GM12873 (cell line): ENCODE measurements at regions not wholly inside any gene's neighbourhood (a gene's known extent, or its start where the extent isn't known, plus 50 kb on each side); places are given as distances from the start of the nearest gene placed in this dataset.

Source experiments
- TF ChIP-seq, protein P1 (sequence below): IDR thresholded peaks from 2 replicates; pipeline ENCODE4 v1.5.1; 2012; ENCODE audit warnings: low read depth, mild to moderate bottlenecking, moderate library complexity, low read length, control low read depth; ENCODE audit not compliant: insufficient read depth; ENCODE audit errors: missing control alignments

DNA sequence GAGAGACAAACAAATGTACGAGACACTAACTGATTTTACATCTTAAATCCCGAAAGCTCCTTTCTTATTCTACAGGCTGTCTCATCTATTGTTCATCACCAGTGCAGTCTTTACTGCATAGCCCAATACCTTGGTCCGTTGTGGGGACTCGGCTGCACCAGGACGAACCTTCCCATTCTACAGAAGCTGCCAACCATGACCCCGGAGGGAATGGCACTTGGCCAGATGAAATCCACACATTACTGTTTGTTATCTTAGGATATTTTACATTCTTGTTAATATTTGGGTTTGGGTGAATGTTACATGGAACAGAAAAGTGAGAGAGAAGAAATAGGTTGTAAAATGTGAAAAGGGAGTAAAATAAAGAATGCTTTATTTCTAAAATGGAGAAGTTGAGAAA, 195.1 kb downstream of the RFC3 start:
- TF ChIP-seq, protein P1, sequence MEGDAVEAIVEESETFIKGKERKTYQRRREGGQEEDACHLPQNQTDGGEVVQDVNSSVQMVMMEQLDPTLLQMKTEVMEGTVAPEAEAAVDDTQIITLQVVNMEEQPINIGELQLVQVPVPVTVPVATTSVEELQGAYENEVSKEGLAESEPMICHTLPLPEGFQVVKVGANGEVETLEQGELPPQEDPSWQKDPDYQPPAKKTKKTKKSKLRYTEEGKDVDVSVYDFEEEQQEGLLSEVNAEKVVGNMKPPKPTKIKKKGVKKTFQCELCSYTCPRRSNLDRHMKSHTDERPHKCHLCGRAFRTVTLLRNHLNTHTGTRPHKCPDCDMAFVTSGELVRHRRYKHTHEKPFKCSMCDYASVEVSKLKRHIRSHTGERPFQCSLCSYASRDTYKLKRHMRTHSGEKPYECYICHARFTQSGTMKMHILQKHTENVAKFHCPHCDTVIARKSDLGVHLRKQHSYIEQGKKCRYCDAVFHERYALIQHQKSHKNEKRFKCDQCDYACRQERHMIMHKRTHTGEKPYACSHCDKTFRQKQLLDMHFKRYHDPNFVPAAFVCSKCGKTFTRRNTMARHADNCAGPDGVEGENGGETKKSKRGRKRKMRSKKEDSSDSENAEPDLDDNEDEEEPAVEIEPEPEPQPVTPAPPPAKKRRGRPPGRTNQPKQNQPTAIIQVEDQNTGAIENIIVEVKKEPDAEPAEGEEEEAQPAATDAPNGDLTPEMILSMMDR, result no peak

DNA sequence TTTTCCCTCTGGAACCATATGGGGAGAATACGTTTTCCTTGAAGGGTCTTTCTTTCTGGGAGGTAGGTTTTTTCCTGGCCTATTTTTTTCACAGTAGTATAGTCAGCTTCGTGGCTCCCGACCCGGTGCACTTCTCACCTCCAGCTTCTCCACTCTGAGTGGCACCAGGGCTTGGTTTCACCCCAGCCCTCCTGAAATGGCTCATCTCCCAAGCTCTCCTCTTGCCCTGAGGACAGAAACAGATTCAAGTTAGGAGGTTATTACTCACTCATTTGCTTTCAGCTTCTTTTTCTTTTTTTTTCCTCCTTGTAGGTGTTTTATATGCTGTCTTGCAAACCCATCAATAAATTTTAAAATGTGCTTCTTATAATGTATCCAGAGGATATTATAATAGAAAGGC, 199.3 kb downstream of the RFC3 start:
- TF ChIP-seq, protein P1, result no peak

DNA sequence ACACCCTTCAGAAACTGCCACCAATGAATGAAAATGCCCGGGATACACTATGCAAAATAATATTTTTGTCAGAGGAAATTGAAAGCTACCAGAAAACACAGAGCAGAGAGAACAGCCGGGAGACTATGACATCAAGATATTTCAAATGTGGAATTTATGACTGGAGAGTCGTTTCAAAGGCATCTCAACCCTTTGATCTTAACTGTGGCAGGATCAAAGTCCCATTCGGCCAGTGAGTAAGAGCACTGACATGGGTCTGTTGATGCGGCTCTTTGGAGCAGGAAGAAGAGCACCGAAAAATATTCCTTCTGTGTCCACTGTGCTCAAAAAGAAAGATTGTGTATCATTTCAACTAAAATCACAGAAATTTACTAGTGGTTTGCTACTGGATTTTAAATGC, 201.9 kb downstream of the RFC3 start:
- TF ChIP-seq, protein P1, result no peak

DNA sequence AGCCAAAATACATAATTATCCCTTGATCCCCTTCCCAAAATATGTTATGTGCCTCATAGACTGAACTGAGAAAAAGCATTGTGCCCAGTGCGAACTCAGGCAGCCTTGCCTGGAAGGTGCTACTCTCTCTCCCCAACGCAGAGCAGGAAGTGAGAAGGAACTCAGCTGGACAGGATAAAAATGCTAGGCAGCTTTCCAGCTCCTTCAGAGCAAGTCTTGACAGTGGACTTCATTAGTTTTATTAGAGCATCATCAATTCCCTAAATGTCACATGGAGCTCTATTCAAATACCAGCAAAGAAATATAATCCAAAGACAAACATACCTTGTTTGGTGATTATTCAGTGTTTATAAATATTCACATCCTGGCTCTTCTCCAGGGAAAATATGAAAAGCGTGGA, 202.4 kb downstream of the RFC3 start:
- TF ChIP-seq, protein P1, result no peak

DNA sequence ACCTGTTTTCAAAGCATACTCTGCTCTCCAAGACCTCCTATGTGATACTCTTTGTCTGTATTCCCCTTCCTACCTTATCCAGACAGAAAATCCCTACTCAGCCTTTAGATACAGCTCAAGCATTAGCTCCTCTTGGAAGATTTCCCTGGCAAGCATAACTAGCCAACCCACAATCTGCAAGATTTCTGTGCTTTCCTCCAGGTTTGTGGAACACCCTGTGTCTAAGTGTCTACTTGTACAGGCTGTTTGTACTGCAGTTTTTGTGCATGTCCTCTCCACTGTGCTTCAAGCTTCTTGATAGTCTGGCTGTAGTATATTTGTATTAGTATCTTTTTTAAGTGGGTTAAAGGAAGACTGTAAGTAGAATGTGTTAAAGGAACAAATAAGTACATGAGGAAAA, 203.7 kb downstream of the RFC3 start:
- TF ChIP-seq, protein P1, result no peak

DNA sequence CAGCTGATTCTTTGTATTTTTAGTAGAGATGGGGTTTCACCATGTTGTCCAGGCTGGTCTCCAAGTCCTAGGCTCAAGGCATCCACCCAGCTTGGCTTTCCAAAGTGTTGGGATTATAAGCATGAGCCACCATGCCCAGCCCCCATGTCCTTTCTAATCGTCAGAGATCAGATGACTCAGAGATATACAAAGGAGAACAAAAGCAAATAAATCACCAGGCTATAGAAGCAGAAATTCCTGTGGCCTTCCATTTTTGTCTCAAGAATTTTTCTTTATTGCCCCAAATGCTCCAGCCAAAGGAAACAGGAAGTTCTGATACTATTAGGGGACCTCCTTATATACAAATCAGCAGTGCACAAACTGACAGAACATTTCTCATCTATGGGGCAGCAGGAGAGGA, 207.8 kb downstream of the RFC3 start:
- TF ChIP-seq, protein P1, result no peak

DNA sequence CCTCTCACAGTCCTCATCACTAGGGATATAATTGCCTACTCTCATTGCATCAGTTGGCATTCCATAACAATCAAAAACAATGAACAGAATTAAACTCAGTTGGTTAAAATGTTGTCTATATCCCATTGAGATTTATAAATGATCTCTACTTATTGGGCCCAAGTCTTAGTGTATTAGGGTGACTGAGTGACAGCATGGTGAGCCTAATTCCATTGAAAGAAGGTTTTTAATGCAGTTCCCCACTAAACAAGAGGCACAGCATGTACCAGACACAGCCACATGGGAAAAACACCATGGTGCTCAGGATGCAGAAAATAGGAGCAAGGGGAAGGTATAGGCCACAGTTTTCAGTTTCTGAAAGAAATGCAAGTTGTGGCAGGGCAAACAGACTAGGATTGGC, 208.4 kb downstream of the RFC3 start:
- TF ChIP-seq, protein P1, result no peak
